Heart left ventricle (tissue), 16 donors: ENCODE measurements at regions not wholly inside any gene's neighbourhood (a gene's known extent, or its start where the extent isn't known, plus 50 kb on each side); places are given as distances from the start of the nearest gene placed in this dataset.

Experiments used
- ATAC-seq, 4 donors: fragments of 200-7000 bp; cut with Tn5 transposase; one replicate each; pipeline ENCODE4 v1.9.1; 2020 to 2022; ENCODE audit warnings: moderate library complexity in 4 of 4, mild to moderate bottlenecking in 3 of 4, moderate number of reproducible peaks in 1 of 4
- DNase-seq, 5 donors: peaks; one replicate each; pipeline ENCODE4 v3.0.0-alpha.2; 2020
- H3K27ac ChIP-seq, 12 donors: fragments of 200-600 bp; sonication (generic) in 4 of 12; one replicate each; pipeline versions ENCODE4 v1.5.0 to v1.8.0; 2016 to 2022; ENCODE audit warnings: mild to moderate bottlenecking in 2 of 12
- H3K27me3 ChIP-seq, 9 donors: fragments of 200-600 bp; sonication (generic) in 2 of 9; one replicate each; pipeline versions ENCODE4 v1.5.1 to v1.8.0; 2016 to 2022; ENCODE audit warnings: mild to moderate bottlenecking in 3 of 9
- H3K36me3 ChIP-seq, 9 donors: fragments of 200-600 bp; sonication (generic) in 2 of 9; one replicate each; pipeline versions ENCODE4 v1.5.0 to v1.8.0; 2018 to 2022; ENCODE audit warnings: mild to moderate bottlenecking in 2 of 9
- H3K4me1 ChIP-seq, 12 donors: fragments of 200-600 bp; sonication (generic) in 4 of 12; one replicate each; pipeline versions ENCODE4 v1.5.0 to v1.8.0; 2016 to 2022; ENCODE audit warnings: mild to moderate bottlenecking in 3 of 12
- H3K4me3 ChIP-seq, 12 donors: fragments of 200-600 bp; sonication (generic) in 4 of 12; one replicate each; pipeline versions ENCODE4 v1.5.0 to v1.8.0; 2017 to 2022; ENCODE audit warnings: mild to moderate bottlenecking in 9 of 12, moderate library complexity in 4 of 12
- H3K9me3 ChIP-seq, 12 donors: fragments of 200-600 bp; sonication (generic) in 4 of 12; one replicate each; pipeline versions ENCODE4 v1.5.0 to v1.8.0; 2016 to 2022; ENCODE audit warnings: mild to moderate bottlenecking in 1 of 12
- POLR2A ChIP-seq, 2 donors: fragments of 450-650 bp; IDR thresholded peaks; one replicate each; pipeline ENCODE4 v1.6.1; 2017; ENCODE audit warnings: antibody characterized with exemption in 2 of 2, mild to moderate bottlenecking in 2 of 2, moderate library complexity in 2 of 2
- WGBS, 4 donors: extraction: QIAGEN DNeasy Blood & Tissue Kit in 2 of 4; methylation state at CpG; one replicate each; pipeline versions ENCODE4 v1.1.5 to v1.1.7; 2013 to 2018; 5-methylcytosine and 5-hydroxymethylcytosine counted together
- intact Hi-C, 10 donors: fragments of 100-400 bp; cut with DNase I; formaldehyde crosslinking; loops; one replicate each; pipeline versions ENCODE4 v1.11.1 to v1.14.2; 2022
- TF ChIP-seq, protein P1 (sequence below), 12 donors: fragments of 200-600 bp; sonication (generic) in 4 of 12; IDR thresholded peaks; one replicate each; pipeline versions ENCODE4 v1.5.0 to v1.8.0; 2018 to 2022; ENCODE audit warnings: antibody characterized with exemption in 12 of 12, mild to moderate bottlenecking in 5 of 12
- donor health status: ischemic (EF 13 %, LVEDD 7.1; RV severe dilation, severe dysfunction).
- donor health status: healthy with polysubstance abuse.
- donor health status: DM: no; HTN: yes; CAD: no.
- donor health status: DM: no; HTN: no; CAD: no.
- donor health status: ischemic (EF 25% LVEDD 6.9; RV normal size, moderate dysfunction).
- donor health status: ischemic (EF 25% LVEDD 5.7; RV mildly dilated, moderate dysfunction).
- donor health status: healthy.
- donor health status: DM: yes; HTN: yes; CAD: no.
- donor health status: ischemic (EF 35%, LVEDD 5.7; RV mildly dilated, moderate dysfunction).
- donor health status: nonischemic (EF 11% LVEDD 7.7; RV severe dilation, severe dysfunction).
- donor health status: DM: yes; HTN: yes; CAD: no.
- donor health status: PGD.
- donor health status: ischemic (EF 29% LVEDD 5.4; RV normal size, mild dysfunction).
- donor health status: nonischemic (EF 23%, LVEDD 6.1; RV moderate dilation, normal function).

DNA sequence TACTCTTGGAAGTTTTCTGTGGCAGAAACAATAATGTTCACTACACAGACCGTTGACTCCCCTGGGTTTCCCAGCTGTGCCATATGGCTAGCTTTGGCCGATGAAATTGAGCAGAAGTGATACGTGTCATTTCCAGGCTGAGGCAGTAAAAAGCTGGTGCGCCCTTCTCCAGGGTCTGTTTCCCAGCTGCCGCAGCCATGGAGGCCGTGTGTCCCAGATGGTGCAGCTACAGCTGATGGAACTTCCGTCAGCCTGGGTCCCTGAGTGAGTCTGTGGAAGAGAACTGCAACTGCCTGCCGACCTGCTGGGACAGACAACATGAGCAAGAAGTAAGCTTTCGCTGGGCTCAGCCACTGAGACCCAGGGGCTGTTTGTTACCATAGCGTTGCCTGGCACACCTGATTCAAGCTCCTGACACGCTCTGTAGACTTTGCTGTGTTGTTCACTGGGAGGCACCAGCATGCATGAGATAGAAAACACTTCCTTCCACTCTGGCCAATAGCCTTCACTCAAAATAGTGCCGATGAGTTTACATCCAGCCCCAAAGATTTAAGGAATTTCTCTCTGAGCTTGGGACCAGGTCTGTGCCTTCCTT is 116.3 kb upstream of the SLC25A33 start:
- no peak for TF ChIP-seq POLR2A (IDR thresholded peaks at IDR 0.05)
- TF ChIP-seq, protein P1, sequence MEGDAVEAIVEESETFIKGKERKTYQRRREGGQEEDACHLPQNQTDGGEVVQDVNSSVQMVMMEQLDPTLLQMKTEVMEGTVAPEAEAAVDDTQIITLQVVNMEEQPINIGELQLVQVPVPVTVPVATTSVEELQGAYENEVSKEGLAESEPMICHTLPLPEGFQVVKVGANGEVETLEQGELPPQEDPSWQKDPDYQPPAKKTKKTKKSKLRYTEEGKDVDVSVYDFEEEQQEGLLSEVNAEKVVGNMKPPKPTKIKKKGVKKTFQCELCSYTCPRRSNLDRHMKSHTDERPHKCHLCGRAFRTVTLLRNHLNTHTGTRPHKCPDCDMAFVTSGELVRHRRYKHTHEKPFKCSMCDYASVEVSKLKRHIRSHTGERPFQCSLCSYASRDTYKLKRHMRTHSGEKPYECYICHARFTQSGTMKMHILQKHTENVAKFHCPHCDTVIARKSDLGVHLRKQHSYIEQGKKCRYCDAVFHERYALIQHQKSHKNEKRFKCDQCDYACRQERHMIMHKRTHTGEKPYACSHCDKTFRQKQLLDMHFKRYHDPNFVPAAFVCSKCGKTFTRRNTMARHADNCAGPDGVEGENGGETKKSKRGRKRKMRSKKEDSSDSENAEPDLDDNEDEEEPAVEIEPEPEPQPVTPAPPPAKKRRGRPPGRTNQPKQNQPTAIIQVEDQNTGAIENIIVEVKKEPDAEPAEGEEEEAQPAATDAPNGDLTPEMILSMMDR (IDR thresholded peaks at IDR 0.05), result no peak
- Histone ChIP-seq H3K4me3 (no peak overlapping the region), H3K9me3 (no peaks in the 10 kb centered on the region), H3K36me3 (no peaks in the 10 kb centered on the region), H3K4me1 (peaks cover 0 to 18% (median 0%) of the 10 kb centered on the region in 12 donors), H3K27ac (no peak overlapping the region), H3K27me3 (no peaks in the 10 kb centered on the region)
- ATAC-seq (no peak), DNase-seq (peak in 1 of 5 donors; percentile 20)
- 83 to 93% (median 93%) methylated on average over 10 to 12 of the region's 12 CpGs for WGBS, 4 donors
- intact Hi-C loops, result no loop called here

DNA sequence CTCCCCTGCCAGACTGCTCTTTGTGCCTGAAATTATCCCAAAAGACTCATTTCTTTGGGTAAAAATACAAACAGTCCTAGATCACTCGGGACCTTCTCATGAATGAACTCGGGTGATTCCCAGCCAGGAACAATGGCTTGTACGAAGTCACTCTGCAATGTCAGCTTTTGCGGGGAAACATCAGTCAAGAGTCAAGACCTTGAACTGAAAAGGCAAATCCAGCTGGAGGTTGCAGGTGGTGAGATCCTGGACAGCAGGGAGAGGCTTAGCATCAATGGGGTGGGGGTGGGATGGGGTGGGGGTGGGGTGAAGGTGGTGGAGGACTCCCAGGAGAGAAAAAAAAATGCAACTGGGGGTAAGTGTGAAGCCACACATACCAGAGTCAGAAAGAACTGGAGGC is 115.0 kb upstream of the SLC25A33 start:
- no peak for ATAC-seq
- no peak for DNase-seq
- H3K9me3 ChIP-seq, result no peaks in the 10 kb centered on the region
- no peak overlapping the region for H3K4me3 ChIP-seq
- no peak overlapping the region for H3K27ac ChIP-seq
- peaks cover 0 to 26% (median 5%) of the 10 kb centered on the region in 12 donors for H3K4me1 ChIP-seq
- TF ChIP-seq, protein P1 (IDR thresholded peaks at IDR 0.05), result no peak
- no peak for TF ChIP-seq POLR2A (IDR thresholded peaks at IDR 0.05)
- intact Hi-C loops, result no loop called here
- WGBS, 4 donors, result 50 to 69% (median 60%) methylated on average over 4 of the region's 4 CpGs
- H3K27me3 ChIP-seq, result no peaks in the 10 kb centered on the region
- H3K36me3 ChIP-seq, result no peaks in the 10 kb centered on the region

DNA sequence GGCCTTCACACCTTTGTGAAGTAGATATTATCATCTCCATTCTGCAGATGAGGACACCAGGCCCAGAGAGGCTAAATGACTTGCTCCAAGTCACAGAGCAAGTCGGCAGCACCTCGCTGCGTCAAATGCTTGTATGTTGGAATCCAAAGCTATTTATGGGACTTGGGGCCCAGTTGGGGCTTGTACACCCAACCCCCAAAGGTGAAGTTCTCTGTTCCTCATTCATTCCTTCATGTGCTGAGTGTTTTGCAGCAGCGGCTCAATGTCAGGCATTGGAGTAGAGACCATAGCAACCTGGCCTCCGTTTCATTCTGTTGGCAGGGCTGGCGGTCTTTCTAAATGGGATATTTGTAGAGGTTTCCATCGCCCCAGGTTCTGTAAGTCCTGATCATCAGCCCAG is 113.4 kb upstream of the SLC25A33 start:
- WGBS, 4 donors, result 62 to 75% (median 67%) methylated on average over 6 to 7 of the region's 7 CpGs
- Histone ChIP-seq H3K27me3 (no peaks in the 10 kb centered on the region), H3K9me3 (no peaks in the 10 kb centered on the region), H3K4me1 (peaks cover 0 to 32% (median 10%) of the 10 kb centered on the region in 12 donors), H3K36me3 (no peaks in the 10 kb centered on the region), H3K27ac (no peak overlapping the region), H3K4me3 (no peak overlapping the region)
- intact Hi-C loops, result no loop called here
- TF ChIP-seq, protein P1 (IDR thresholded peaks at IDR 0.05), result no peak
- no peak for TF ChIP-seq POLR2A (IDR thresholded peaks at IDR 0.05)
- DNase-seq (no peak), ATAC-seq (no peak)

DNA sequence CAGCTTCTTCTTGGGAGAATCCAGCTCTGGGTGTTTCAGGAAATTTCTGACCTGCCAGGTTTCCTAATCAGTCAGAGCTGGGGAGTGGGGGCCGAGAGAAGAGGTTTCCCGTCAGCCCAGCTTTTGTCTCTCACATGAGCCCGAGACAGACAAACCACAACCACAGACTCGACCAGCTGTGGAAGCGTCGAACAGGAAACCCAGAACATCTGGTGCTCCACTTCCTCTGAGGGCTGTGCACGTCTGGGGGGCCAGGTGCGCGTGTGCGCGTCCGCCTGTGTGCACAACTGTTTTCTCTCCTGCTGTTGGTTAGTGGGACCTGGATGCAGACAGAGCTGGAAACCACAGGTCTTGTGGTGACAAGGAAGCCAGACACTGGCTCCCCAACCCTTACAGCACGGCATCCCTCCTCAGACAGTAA is 113.0 kb upstream of the SLC25A33 start:
- DNase-seq, result peak in 1 of 5 donors; percentile 68
- H3K27ac ChIP-seq, result no peak overlapping the region
- H3K4me3 ChIP-seq, result no peak overlapping the region
- peaks cover 0 to 32% (median 10%) of the 10 kb centered on the region in 12 donors for H3K4me1 ChIP-seq
- intact Hi-C loops, result no loop called here
- no peak for ATAC-seq
- no peaks in the 10 kb centered on the region for H3K36me3 ChIP-seq
- TF ChIP-seq, protein P1 (IDR thresholded peaks at IDR 0.05), result no peak
- no peak for TF ChIP-seq POLR2A (IDR thresholded peaks at IDR 0.05)
- H3K9me3 ChIP-seq, result no peaks in the 10 kb centered on the region
- H3K27me3 ChIP-seq, result no peaks in the 10 kb centered on the region
- WGBS, 4 donors, result 42 to 60% (median 49%) methylated on average over 1 to 13 of the region's 13 CpGs
